H9 (cell line): ENCODE measurements at regions not wholly inside any gene's neighbourhood (a gene's known extent, or its start where the extent isn't known, plus 50 kb on each side); places are given as distances from the start of the nearest gene placed in this dataset.
A peak's percentile ranks its signal among the peaks of the same experiment; 100 is the strongest.

Experiments
- DNase-seq: peaks from one replicate; pipeline ENCODE4 v3.0.0-alpha.2; 2017
- H2AFZ ChIP-seq: one replicate; pipeline ENCODE4 v1.6.1; 2013; ENCODE audit warnings: mild to moderate bottlenecking, low read length, control low read depth, moderate library complexity
- H2AK5ac ChIP-seq: 2 replicates; pipeline ENCODE4 v1.6.1; 2013; ENCODE audit warnings: low read length, control low read depth, mixed read lengths; ENCODE audit not compliant: insufficient read length
- H2BK120ac ChIP-seq: one replicate; pipeline ENCODE4 v1.6.1; 2013; ENCODE audit warnings: low read depth, mild to moderate bottlenecking, low read length, control low read depth, inconsistent platforms; ENCODE audit not compliant: poor library complexity, severe bottlenecking
- H2BK12ac ChIP-seq: 2 replicates; pipeline ENCODE4 v1.6.1; 2013; ENCODE audit warnings: low read length, control low read depth, mixed read lengths, low read depth; ENCODE audit not compliant: insufficient read length
- H2BK15ac ChIP-seq: 2 replicates; pipeline ENCODE4 v1.6.1; 2013; ENCODE audit warnings: low read depth, low read length, control low read depth
- H2BK20ac ChIP-seq: one replicate; pipeline ENCODE4 v1.6.1; 2013; ENCODE audit warnings: low read depth, mild to moderate bottlenecking, low read length, control low read depth, inconsistent platforms; ENCODE audit not compliant: poor library complexity, severe bottlenecking
- H2BK5ac ChIP-seq: 2 replicates; pipeline ENCODE4 v1.6.1; 2013; ENCODE audit warnings: low read length, control low read depth, mixed read lengths; ENCODE audit not compliant: insufficient read length
- H3K14ac ChIP-seq: 2 replicates; pipeline ENCODE4 v1.6.1; 2013; ENCODE audit warnings: low read length, control low read depth; ENCODE audit not compliant: insufficient read depth
- H3K18ac ChIP-seq: 2 replicates; pipeline ENCODE4 v1.6.1; 2013; ENCODE audit warnings: low read depth, mild to moderate bottlenecking, mixed read lengths, low read length, control low read depth; ENCODE audit not compliant: insufficient read length
- H3K23ac ChIP-seq: 2 replicates; pipeline ENCODE4 v1.6.1; 2013; ENCODE audit warnings: low read length, control low read depth, mixed read lengths, low read depth; ENCODE audit not compliant: insufficient read length
- H3K23me2 ChIP-seq: 2 replicates; pipeline ENCODE4 v1.6.1; 2013; ENCODE audit warnings: low read depth, mild to moderate bottlenecking, mixed read lengths, low read length, control low read depth; ENCODE audit not compliant: insufficient read length, poor library complexity, severe bottlenecking
- H3K27ac ChIP-seq: 2 replicates; pipeline ENCODE4 v1.5.1; 2013; ENCODE audit warnings: low read length, control low read depth, mixed read lengths, low read depth; ENCODE audit not compliant: insufficient read length
- H3K27me3 ChIP-seq: 2 replicates; pipeline ENCODE4 v1.6.1; 2013; ENCODE audit warnings: low read length, control low read depth, inconsistent platforms; ENCODE audit not compliant: insufficient read depth
- H3K4ac ChIP-seq: 2 replicates; pipeline ENCODE4 v1.6.1; 2013; ENCODE audit warnings: low read depth, mild to moderate bottlenecking, control low read depth, inconsistent platforms, low read length, moderate library complexity
- H3K4me1 ChIP-seq: 2 replicates; pipeline ENCODE4 v1.6.1; 2013; ENCODE audit warnings: low read length, control low read depth, inconsistent platforms; ENCODE audit not compliant: insufficient read depth
- H3K4me2 ChIP-seq: 2 replicates; pipeline ENCODE4 v1.6.1; 2013; ENCODE audit warnings: low read length, control low read depth, mixed read lengths; ENCODE audit not compliant: insufficient read length, insufficient read depth
- H3K56ac ChIP-seq: 2 replicates; pipeline ENCODE4 v1.6.1; 2013; ENCODE audit warnings: low read depth, mild to moderate bottlenecking, mixed read lengths, low read length, control low read depth; ENCODE audit not compliant: insufficient read length
- H3K79me1 ChIP-seq: 2 replicates; pipeline ENCODE4 v1.6.1; 2013; ENCODE audit warnings: low read depth, mild to moderate bottlenecking, moderate library complexity, low read length, control low read depth, inconsistent platforms; ENCODE audit not compliant: insufficient read depth, poor library complexity, severe bottlenecking
- H3K79me2 ChIP-seq: 2 replicates; pipeline ENCODE4 v1.6.1; 2013; ENCODE audit warnings: low read length, control low read depth, inconsistent platforms; ENCODE audit not compliant: insufficient read depth
- H3K9ac ChIP-seq: 2 replicates; pipeline ENCODE4 v1.6.1; 2013; ENCODE audit warnings: low read length, control low read depth, mixed read lengths; ENCODE audit not compliant: insufficient read length; ENCODE audit errors: extremely low read depth
- H3K9me3 ChIP-seq: one replicate; pipeline ENCODE4 v1.6.1; 2013; ENCODE audit warnings: low read depth, low read length, inconsistent platforms; ENCODE audit not compliant: control insufficient read depth
- H3T11ph ChIP-seq: one replicate; pipeline ENCODE4 v1.6.1; 2013; ENCODE audit warnings: mild to moderate bottlenecking, low read length, control low read depth, inconsistent platforms
- H4K20me1 ChIP-seq: one replicate; pipeline ENCODE4 v1.6.1; 2013; ENCODE audit not compliant: control insufficient read depth, insufficient read length, insufficient read depth
- H4K5ac ChIP-seq: 2 replicates; pipeline ENCODE4 v1.6.1; 2013; ENCODE audit warnings: low read depth, mild to moderate bottlenecking, mixed read lengths, low read length, control low read depth; ENCODE audit not compliant: insufficient read length
- H4K8ac ChIP-seq: replicated peaks from 2 replicates; pipeline ENCODE4 v1.6.1; 2013; ENCODE audit warnings: low read length, control low read depth, mixed read lengths, low read depth; ENCODE audit not compliant: insufficient read length
- H4K91ac ChIP-seq: 2 replicates; pipeline ENCODE4 v1.6.1; 2013; ENCODE audit warnings: low read depth, mild to moderate bottlenecking, moderate library complexity, mixed read lengths, low read length, control low read depth; ENCODE audit not compliant: insufficient read length
- H3K27ac Mint-ChIP-seq, 3 experiments: 2 replicates in 2 of 3; 3 replicates in 1 of 3; pipeline ENCODE4 v1.8.0; 2020 to 2021; ENCODE audit warnings: mixed read lengths in 3 of 3, mild to moderate bottlenecking in 1 of 3, moderate library complexity in 1 of 3
- H3K27me3 Mint-ChIP-seq: 2 replicates; pipeline ENCODE4 v1.8.0; 2021; ENCODE audit warnings: low read depth, mild to moderate bottlenecking, moderate library complexity, mixed read lengths
- H3K36me3 Mint-ChIP-seq, 3 experiments: 2 replicates in 2 of 3; 3 replicates in 1 of 3; pipeline ENCODE4 v1.8.0; 2020 to 2021; ENCODE audit warnings: low read depth in 3 of 3, mixed read lengths in 3 of 3; ENCODE audit not compliant: insufficient read depth in 1 of 3
- H3K4me1 Mint-ChIP-seq, 2 experiments: 2 replicates each; pipeline ENCODE4 v1.8.0; 2020; ENCODE audit warnings: mixed read lengths in 2 of 2
- H3K4me3 Mint-ChIP-seq, 2 experiments: 2 replicates in 1 of 2; 3 replicates in 1 of 2; pipeline ENCODE4 v1.8.0; 2020 to 2021; ENCODE audit warnings: mild to moderate bottlenecking in 2 of 2, mixed read lengths in 2 of 2, moderate library complexity in 1 of 2
- H3K9me3 Mint-ChIP-seq, 2 experiments: 2 replicates in 1 of 2; 3 replicates in 1 of 2; pipeline ENCODE4 v1.8.0; 2020; ENCODE audit warnings: mild to moderate bottlenecking in 2 of 2, mixed read lengths in 2 of 2, moderate library complexity in 1 of 2
- CTCF ChIP-seq: fragments of 200-600 bp; sonication (generic); conservative IDR thresholded peaks from 3 replicates; pipeline ENCODE4 v1.8.0; 2021; ENCODE audit warnings: antibody characterized with exemption, mild to moderate bottlenecking
- WGBS: extraction: QIAGEN DNeasy Blood & Tissue Kit; methylation state at CpG from one replicate; pipeline ENCODE4 v1.1.7; 2013; ENCODE audit warnings: missing lambda C conversion rate, low lambda C conversion rate, mixed read lengths; ENCODE audit not compliant: insufficient read length; ENCODE audit errors: extremely low coverage; 5-methylcytosine and 5-hydroxymethylcytosine counted together

- no peaks in the 10 kb centered on the region for H3K79me2 ChIP-seq
- no peak overlapping the region for H2AFZ ChIP-seq
- H3K14ac ChIP-seq = no peak overlapping the region
- no peak overlapping the region for H3K23ac ChIP-seq
- Mint-ChIP-seq H3K4me1 (peaks cover 11 to 16% of the 10 kb centered on the region in 2 experiments), H3K27ac (0 out of 7 replicates have a peak overlapping the region, but pooled peaks of 1 of the 3 experiments have one; percentile 40), H3K27me3 (no peaks in the 10 kb centered on the region), H3K4me3 (no peak overlapping the region), H3K36me3 (peaks cover 0 to 2% (median 0%) of the 10 kb centered on the region in 3 experiments; a peak in 1 of 7 replicates), H3K9me3 (0 out of 5 replicates have a peak, but pooled peaks cover 0 to 2% of the 10 kb centered on the region in 2 experiments)
- no peak overlapping the region for H3T11ph ChIP-seq
- H4K5ac ChIP-seq = no peak overlapping the region
- no peak overlapping the region for H3K56ac ChIP-seq
- no peak overlapping the region for H3K4me2 ChIP-seq
- no peaks in the 10 kb centered on the region for H3K79me1 ChIP-seq
- TF ChIP-seq CTCF = no peak
- DNase-seq = no peak
- no CpG with 5 or more reads among the region's 1 CpG for WGBS
- H3K9ac ChIP-seq = no peak overlapping the region
- H2AK5ac ChIP-seq = no peak overlapping the region
- no peak overlapping the region for H2BK12ac ChIP-seq
- no peak overlapping the region for H3K27ac ChIP-seq
- H3K4me1 ChIP-seq = no peaks in the 10 kb centered on the region
- H3K4ac ChIP-seq = no peak overlapping the region
- no peak overlapping the region for H4K91ac ChIP-seq
- H3K23me2 ChIP-seq = no peaks in the 10 kb centered on the region
- H4K20me1 ChIP-seq = no peaks in the 10 kb centered on the region
- H2BK15ac ChIP-seq = no peak overlapping the region
- H2BK120ac ChIP-seq = no peak overlapping the region
- no peak overlapping the region for H2BK20ac ChIP-seq
- H3K27me3 ChIP-seq = no peaks in the 10 kb centered on the region
- H4K8ac ChIP-seq = no peak overlapping the region
- H3K9me3 ChIP-seq = no peaks in the 10 kb centered on the region
- no peak overlapping the region for H3K18ac ChIP-seq
- no peak overlapping the region for H2BK5ac ChIP-seq
These were observed 406.6 kb upstream of the SYT1 start for GRCh38 chr12:78457938-78458337.
